ENCODE measurements at regions not wholly inside any gene's neighbourhood (a gene's known extent, or its start where the extent isn't known, plus 50 kb on each side); places are given as distances from the start of the nearest gene placed in this dataset.
"Not testable (repeated sequence)": the region's sequence is repeated elsewhere in the genome, so short reads cannot be mapped to it uniquely, and the experiment has no call there.

GRCh38 chr7:6977368-6977767 lies 151.3 kb upstream of the CCZ1B start:
- DNase-seq; H3K9me3 ChIP-seq; H3K4me1 ChIP-seq; H3K4me3 ChIP-seq; intact Hi-C loops (cut with DNase I); H3K36me3 ChIP-seq; H3K27me3 ChIP-seq; H3K27ac ChIP-seq: not testable (repeated sequence)
- WGBS, 2 donors = 87 to 95% methylated on average over 3 of the region's 3 CpGs

GRCh38 chr7:6978326-6978725 lies 152.3 kb upstream of the CCZ1B start:
- H3K27ac ChIP-seq; intact Hi-C loops (cut with DNase I); H3K9me3 ChIP-seq; H3K4me3 ChIP-seq; H3K4me1 ChIP-seq; H3K36me3 ChIP-seq; H3K27me3 ChIP-seq; DNase-seq: not testable (repeated sequence)
- 90 to 94% methylated on average over 3 of the region's 3 CpGs for WGBS, 2 donors

GRCh38 chr7:6979456-6979855 lies 153.4 kb upstream of the CCZ1B start:
- H3K4me3 ChIP-seq; H3K27ac ChIP-seq; H3K27me3 ChIP-seq; H3K36me3 ChIP-seq; H3K9me3 ChIP-seq; DNase-seq; intact Hi-C loops (cut with DNase I); H3K4me1 ChIP-seq: not testable (repeated sequence)
- WGBS, 2 donors = 62 to 85% methylated on average over 10 of the region's 10 CpGs

GRCh38 chr7:6982375-6982774 lies 156.3 kb upstream of the CCZ1B start:
- intact Hi-C loops (cut with DNase I); H3K27me3 ChIP-seq; H3K4me1 ChIP-seq; H3K9me3 ChIP-seq; H3K4me3 ChIP-seq; H3K27ac ChIP-seq; DNase-seq; H3K36me3 ChIP-seq: not testable (repeated sequence)
- whole genome bisulfite sequencing, 2 donors = 95% methylated on average over 2 of the region's 2 CpGs

- WGBS, 2 donors = 80 to 86% methylated on average over 4 of the region's 4 CpGs
- DNase-seq; intact Hi-C loops (cut with DNase I); H3K4me1 ChIP-seq; H3K4me3 ChIP-seq; H3K9me3 ChIP-seq; H3K36me3 ChIP-seq; H3K27me3 ChIP-seq; H3K27ac ChIP-seq: not testable (repeated sequence)
Measured at GRCh38 chr7:6986892-6987291, 160.8 kb upstream of the CCZ1B start.

- H3K9me3 ChIP-seq; H3K27ac ChIP-seq; H3K27me3 ChIP-seq; intact Hi-C loops (cut with DNase I); H3K4me3 ChIP-seq; H3K4me1 ChIP-seq; DNase-seq; H3K36me3 ChIP-seq: not testable (repeated sequence)
- WGBS, 2 donors = 91 to 94% methylated on average over 6 of the region's 6 CpGs
Measured at GRCh38 chr7:6988608-6989007, 162.5 kb upstream of the CCZ1B start.

GRCh38 chr7:6989968-6990367 lies 163.9 kb upstream of the CCZ1B start:
- H3K4me3 ChIP-seq; H3K4me1 ChIP-seq; H3K9me3 ChIP-seq; H3K27ac ChIP-seq; intact Hi-C loops (cut with DNase I); H3K27me3 ChIP-seq; DNase-seq; H3K36me3 ChIP-seq: not testable (repeated sequence)
- 22 to 71% methylated on average over 5 of the region's 5 CpGs for WGBS, 2 donors

- H3K27me3 ChIP-seq; intact Hi-C loops (cut with DNase I); H3K4me3 ChIP-seq; DNase-seq; H3K36me3 ChIP-seq; H3K4me1 ChIP-seq; H3K9me3 ChIP-seq; H3K27ac ChIP-seq: not testable (repeated sequence)
- 15 to 56% methylated on average over 7 of the region's 7 CpGs for WGBS, 2 donors
Measured at GRCh38 chr7:6990426-6991152, 164.5 kb upstream of the CCZ1B start.

- H3K27ac ChIP-seq; intact Hi-C loops (cut with DNase I); H3K4me3 ChIP-seq; H3K9me3 ChIP-seq; H3K36me3 ChIP-seq; H3K27me3 ChIP-seq; H3K4me1 ChIP-seq; DNase-seq: not testable (repeated sequence)
- 5 to 30% methylated on average over 13 of the region's 13 CpGs for WGBS, 2 donors
Measured at GRCh38 chr7:6991169-6991611, 165.1 kb upstream of the CCZ1B start.

GRCh38 chr7:6991686-6992085 lies 165.6 kb upstream of the CCZ1B start:
- H3K4me3 ChIP-seq; DNase-seq; H3K27ac ChIP-seq; H3K36me3 ChIP-seq; H3K4me1 ChIP-seq; intact Hi-C loops (cut with DNase I); H3K27me3 ChIP-seq; H3K9me3 ChIP-seq: not testable (repeated sequence)
- 7 to 44% methylated on average over 12 of the region's 12 CpGs for WGBS, 2 donors

- DNase-seq; H3K4me1 ChIP-seq; H3K9me3 ChIP-seq; H3K27me3 ChIP-seq; intact Hi-C loops (cut with DNase I); H3K4me3 ChIP-seq; H3K36me3 ChIP-seq; H3K27ac ChIP-seq: not testable (repeated sequence)
- 11 to 56% methylated on average over 11 of the region's 11 CpGs for WGBS, 2 donors
Measured at GRCh38 chr7:6992133-6992532, 166.1 kb upstream of the CCZ1B start.

GRCh38 chr7:6995026-6995425 lies 169.0 kb upstream of the CCZ1B start:
- H3K4me3 ChIP-seq; DNase-seq; H3K9me3 ChIP-seq; H3K36me3 ChIP-seq; H3K27me3 ChIP-seq; H3K27ac ChIP-seq; H3K4me1 ChIP-seq; intact Hi-C loops (cut with DNase I): not testable (repeated sequence)
- WGBS, 2 donors = 85% methylated on average over 16 of the region's 16 CpGs

GRCh38 chr7:6995493-6996289 lies 169.6 kb upstream of the CCZ1B start:
- DNase-seq; H3K27ac ChIP-seq; H3K4me3 ChIP-seq; H3K36me3 ChIP-seq; intact Hi-C loops (cut with DNase I); H3K9me3 ChIP-seq; H3K4me1 ChIP-seq; H3K27me3 ChIP-seq: not testable (repeated sequence)
- 77 to 91% methylated on average over 7 of the region's 7 CpGs for WGBS, 2 donors

Data from sigmoid colon (tissue), 6 donors.